OCI-LY7 (cell line): ENCODE measurements at regions not wholly inside any gene's neighbourhood (a gene's known extent, or its start where the extent isn't known, plus 50 kb on each side); places are given as distances from the start of the nearest gene placed in this dataset.

ENCODE experiments used
- EZH2phosphoT487 ChIP-seq: fragments of 200-600 bp; sonication (generic); IDR thresholded peaks from 2 replicates; pipeline ENCODE4 v1.6.1; 2018; ENCODE audit warnings: low read depth, borderline replicate concordance, mild to moderate bottlenecking, mixed run types, antibody characterized with exemption, low read length, moderate library complexity, mixed read lengths
- TF ChIP-seq, protein P1 (sequence below): fragments of 200-600 bp; sonication (generic); conservative IDR thresholded peaks from 2 replicates; pipeline ENCODE4 v1.5.1; 2014; ENCODE audit warnings: mild to moderate bottlenecking, antibody characterized with exemption, low read length, moderate library complexity, mixed read lengths

DNA sequence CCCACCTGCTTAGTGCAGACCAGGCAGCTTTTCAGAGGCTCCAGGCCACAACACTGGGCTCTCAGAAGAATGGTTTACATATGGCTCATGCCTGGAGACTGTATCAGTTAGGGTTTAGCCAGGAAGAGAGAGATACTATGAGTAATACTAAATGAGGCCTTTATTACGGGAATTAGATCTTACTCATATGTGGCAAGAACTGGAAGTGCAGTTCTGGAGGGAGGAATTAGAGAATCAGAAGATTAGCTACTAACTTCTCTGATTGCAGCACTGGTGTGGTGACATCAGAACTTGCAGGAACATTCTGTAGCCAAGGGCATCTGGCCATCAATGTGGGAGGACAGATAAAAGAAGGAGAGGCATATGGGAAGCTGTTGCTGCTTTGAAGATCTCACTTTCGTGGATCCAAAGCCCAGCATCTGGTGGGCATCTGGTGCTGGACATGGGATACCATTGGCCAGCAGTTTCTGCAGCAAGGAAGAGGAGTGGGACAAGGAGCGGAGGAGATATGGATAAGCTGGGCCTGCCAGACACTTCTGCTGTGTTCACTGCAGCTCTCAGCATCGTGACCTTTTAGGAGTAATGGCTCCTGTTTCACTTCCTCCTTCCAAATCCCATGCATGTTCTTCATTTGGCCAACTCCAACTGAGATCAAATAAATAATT lies 248.5 kb downstream of the BTBD3 start:
- TF ChIP-seq, protein P1, sequence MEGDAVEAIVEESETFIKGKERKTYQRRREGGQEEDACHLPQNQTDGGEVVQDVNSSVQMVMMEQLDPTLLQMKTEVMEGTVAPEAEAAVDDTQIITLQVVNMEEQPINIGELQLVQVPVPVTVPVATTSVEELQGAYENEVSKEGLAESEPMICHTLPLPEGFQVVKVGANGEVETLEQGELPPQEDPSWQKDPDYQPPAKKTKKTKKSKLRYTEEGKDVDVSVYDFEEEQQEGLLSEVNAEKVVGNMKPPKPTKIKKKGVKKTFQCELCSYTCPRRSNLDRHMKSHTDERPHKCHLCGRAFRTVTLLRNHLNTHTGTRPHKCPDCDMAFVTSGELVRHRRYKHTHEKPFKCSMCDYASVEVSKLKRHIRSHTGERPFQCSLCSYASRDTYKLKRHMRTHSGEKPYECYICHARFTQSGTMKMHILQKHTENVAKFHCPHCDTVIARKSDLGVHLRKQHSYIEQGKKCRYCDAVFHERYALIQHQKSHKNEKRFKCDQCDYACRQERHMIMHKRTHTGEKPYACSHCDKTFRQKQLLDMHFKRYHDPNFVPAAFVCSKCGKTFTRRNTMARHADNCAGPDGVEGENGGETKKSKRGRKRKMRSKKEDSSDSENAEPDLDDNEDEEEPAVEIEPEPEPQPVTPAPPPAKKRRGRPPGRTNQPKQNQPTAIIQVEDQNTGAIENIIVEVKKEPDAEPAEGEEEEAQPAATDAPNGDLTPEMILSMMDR: no peak
- TF ChIP-seq EZH2phosphoT487: no peak
